ENCODE measurements at regions not wholly inside any gene's neighbourhood (a gene's known extent, or its start where the extent isn't known, plus 50 kb on each side); places are given as distances from the start of the nearest gene placed in this dataset.
A peak's percentile ranks its signal among the peaks of the same experiment; 100 is the strongest.
"Not testable (repeated sequence)": the region's sequence is repeated elsewhere in the genome, so short reads cannot be mapped to it uniquely, and the experiment has no call there.

DNA sequence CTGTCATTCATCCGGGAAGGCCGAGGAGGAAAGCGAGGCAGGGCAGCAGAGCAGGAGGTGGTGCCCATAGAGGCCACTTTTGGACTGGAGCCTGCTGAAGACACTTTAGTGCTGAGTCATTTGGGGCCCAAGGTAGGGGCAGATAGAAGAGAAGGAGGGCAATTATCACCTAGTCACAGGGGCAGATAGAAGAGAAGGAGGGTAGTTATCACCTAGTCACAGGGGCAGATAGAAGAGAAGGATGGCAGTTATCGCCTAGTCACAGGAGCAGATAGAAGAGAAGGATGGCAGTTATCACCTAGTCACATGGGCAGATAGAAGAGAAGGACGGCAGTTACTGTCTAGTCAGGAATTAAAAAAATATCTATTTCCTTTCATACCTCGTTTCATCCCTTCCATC is 1372.6 kb downstream of the FOXD4L5 start:
- intact Hi-C loops (cut with DNase I): not testable (repeated sequence)
- 60 to 74% (median 71%) methylated on average over 6 of the region's 6 CpGs for WGBS, 3 donors

DNA sequence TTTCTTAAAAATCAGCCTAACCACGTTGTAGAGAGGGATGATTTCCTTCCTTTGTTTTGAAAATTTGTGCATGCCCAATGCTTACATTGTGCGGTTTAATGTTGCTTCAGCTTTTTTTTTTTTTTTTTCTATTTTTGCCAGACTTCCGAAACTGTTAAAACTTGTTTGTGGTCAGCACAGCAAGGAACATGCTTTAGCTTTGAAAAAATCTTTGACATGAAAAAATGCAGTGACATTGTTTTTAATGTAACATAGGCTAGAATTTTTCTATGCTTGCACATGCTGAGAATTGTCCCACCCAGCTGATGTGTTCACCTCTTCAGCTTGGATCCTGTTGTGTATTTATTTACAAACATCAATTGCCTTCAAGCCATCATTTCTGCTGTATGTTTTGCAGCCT is 1375.9 kb downstream of the FOXD4L5 start:
- H3K4me1 ChIP-seq (ENCODE audit: insufficient read depth); DNase-seq; intact Hi-C loops (cut with DNase I); H3K4me3 ChIP-seq; H3K27ac ChIP-seq; H3K9me3 ChIP-seq; H3K27me3 ChIP-seq; H3K36me3 ChIP-seq: not testable (repeated sequence)
- WGBS, 3 donors: 54 to 59% (median 58%) methylated on average over 3 of the region's 3 CpGs

More for the DNA sequence above, 1372.6 kb downstream of the FOXD4L5 start:
- not testable (repeated sequence) for H3K27me3 ChIP-seq; H3K9me3 ChIP-seq; DNase-seq; H3K27ac ChIP-seq; H3K4me1 ChIP-seq (ENCODE audit: insufficient read depth); H3K36me3 ChIP-seq; H3K4me3 ChIP-seq

GRCh38 chr9:63899637-63900190 is 1385.3 kb downstream of the FOXD4L5 start:
- H3K27me3 ChIP-seq; H3K9me3 ChIP-seq; H3K4me3 ChIP-seq; H3K27ac ChIP-seq; H3K4me1 ChIP-seq (ENCODE audit: insufficient read depth); intact Hi-C loops (cut with DNase I); H3K36me3 ChIP-seq: not testable (repeated sequence)
- WGBS, 3 donors: 76 to 80% (median 79%) methylated on average over 11 to 16 of the region's 16 CpGs
- peak in 1 of 5 donors; percentile 7 for DNase-seq

DNA sequence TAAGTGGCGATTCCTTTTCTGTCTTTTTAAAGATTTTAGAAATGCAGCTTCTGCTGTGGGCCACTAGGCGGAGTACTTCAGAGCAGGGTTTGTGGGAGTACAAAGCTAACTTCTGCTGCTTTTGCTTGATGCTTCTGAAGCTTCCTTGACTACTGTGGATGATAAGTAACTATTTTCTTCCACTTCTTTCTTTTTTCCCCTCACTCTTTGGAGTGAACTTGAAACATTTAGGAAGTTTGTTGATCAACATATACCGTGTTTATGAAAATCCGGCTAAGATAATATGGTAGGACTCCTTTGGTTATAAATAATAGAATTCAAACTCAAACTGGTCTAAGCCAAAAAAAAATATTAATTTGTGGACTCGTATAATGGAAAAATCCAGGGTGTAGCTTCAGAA is 1403.6 kb downstream of the FOXD4L5 start:
- DNase-seq; intact Hi-C loops (cut with DNase I); H3K9me3 ChIP-seq; H3K36me3 ChIP-seq; H3K27me3 ChIP-seq; H3K4me3 ChIP-seq; H3K27ac ChIP-seq; H3K4me1 ChIP-seq (ENCODE audit: insufficient read depth): not testable (repeated sequence)
- 52 to 68% (median 65%) methylated on average over 4 to 5 of the region's 5 CpGs for WGBS, 3 donors

DNA sequence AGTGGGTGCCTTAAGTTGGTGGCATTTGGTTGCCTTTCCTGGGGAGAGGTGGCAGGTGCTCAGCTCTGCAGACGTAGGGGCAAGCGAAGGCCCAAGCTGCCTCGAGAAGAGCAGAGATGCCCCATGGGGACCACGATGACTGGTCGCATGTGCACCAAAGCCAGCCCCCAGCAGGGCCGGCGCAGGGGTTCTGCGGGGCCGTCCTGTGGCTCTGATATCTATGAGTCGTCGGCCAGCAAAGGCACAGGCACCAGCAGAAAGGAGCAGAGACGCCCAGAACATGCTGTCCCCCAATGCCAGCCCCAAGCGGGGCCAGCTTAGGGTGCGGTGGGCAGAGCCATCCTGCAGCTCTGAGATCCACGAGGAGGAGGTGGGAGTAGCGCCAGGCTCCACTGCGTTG is 1408.6 kb downstream of the FOXD4L5 start:
- intact Hi-C loops (cut with DNase I); H3K9me3 ChIP-seq; H3K4me3 ChIP-seq; H3K27ac ChIP-seq; H3K27me3 ChIP-seq; H3K4me1 ChIP-seq (ENCODE audit: insufficient read depth); H3K36me3 ChIP-seq; DNase-seq: not testable (repeated sequence)
- 80 to 84% (median 80%) methylated on average over 8 to 13 of the region's 17 CpGs for WGBS, 3 donors

- H3K9me3 ChIP-seq: no peaks in the 10 kb centered on the region
- intact Hi-C loops (cut with DNase I): no loop called here
- TF ChIP-seq CTCF (IDR thresholded peaks at IDR 0.05): no peak
- no peak for TF ChIP-seq EP300 (IDR thresholded peaks at IDR 0.05)
- TF ChIP-seq POLR2A (IDR thresholded peaks at IDR 0.05): no peak
- H3K27me3 ChIP-seq: no peaks in the 10 kb centered on the region
- H3K4me1 ChIP-seq (ENCODE audit: insufficient read depth): no peaks in the 10 kb centered on the region
- DNase-seq: peak in 3 of 5 donors; percentile 43 to 62 (median 48)
- no peak overlapping the region for H3K27ac ChIP-seq
- no peak overlapping the region for H3K4me3 ChIP-seq
- WGBS, 3 donors: 38 to 51% (median 48%) methylated on average over 46 to 52 of the region's 52 CpGs
- H3K36me3 ChIP-seq: no peaks in the 10 kb centered on the region
Measured at GRCh38 chr9:63859475-63860215, 1425.4 kb downstream of the FOXD4L5 start.

- peak in 1 of 5 donors; percentile 13 for DNase-seq
- not testable (repeated sequence) for H3K4me3 ChIP-seq
- 34 to 52% (median 42%) methylated on average over 23 to 24 of the region's 24 CpGs for WGBS, 3 donors
Measured at GRCh38 chr9:63859090-63859474, 1425.9 kb downstream of the FOXD4L5 start.

DNA sequence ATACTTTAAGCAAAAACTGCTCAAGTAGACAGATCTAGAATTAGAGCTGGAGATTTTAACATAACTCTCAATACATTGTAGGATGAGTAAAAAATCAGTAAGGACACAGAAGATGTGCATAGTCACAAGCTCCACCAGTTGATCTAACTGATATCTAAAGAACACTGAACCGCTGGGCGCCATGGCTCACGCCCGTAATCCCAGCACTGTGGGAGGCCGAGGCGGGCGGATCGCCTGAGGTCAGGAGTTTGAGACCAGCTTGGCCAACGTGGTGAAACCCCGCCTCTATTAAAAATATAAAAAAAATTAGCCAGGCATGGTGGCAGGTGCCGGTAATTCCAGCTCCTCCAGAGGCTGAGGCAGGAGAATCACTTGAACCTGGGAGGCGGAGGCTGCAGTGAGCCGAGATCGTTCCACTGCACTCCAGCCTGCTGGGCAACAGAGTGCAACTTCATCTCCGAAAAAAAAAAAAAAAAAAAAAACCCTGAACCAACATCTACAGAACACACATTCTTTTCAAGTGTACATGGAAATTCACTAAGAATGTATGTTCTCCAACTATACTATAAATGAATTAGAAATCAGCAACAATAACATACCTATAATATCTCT is 1431.8 kb downstream of the FOXD4L5 start:
- H3K27ac ChIP-seq; H3K4me3 ChIP-seq; H3K36me3 ChIP-seq; DNase-seq; H3K9me3 ChIP-seq; H3K27me3 ChIP-seq; H3K4me1 ChIP-seq (ENCODE audit: insufficient read depth); intact Hi-C loops (cut with DNase I): not testable (repeated sequence)
- WGBS, 3 donors: 87 to 89% (median 88%) methylated on average over 15 of the region's 15 CpGs

More at GRCh38 chr9:63859090-63859474, 1425.9 kb downstream of the FOXD4L5 start:
- H3K27me3 ChIP-seq; H3K4me1 ChIP-seq (ENCODE audit: insufficient read depth); H3K9me3 ChIP-seq; intact Hi-C loops (cut with DNase I); H3K36me3 ChIP-seq; H3K27ac ChIP-seq: not testable (repeated sequence)

DNA sequence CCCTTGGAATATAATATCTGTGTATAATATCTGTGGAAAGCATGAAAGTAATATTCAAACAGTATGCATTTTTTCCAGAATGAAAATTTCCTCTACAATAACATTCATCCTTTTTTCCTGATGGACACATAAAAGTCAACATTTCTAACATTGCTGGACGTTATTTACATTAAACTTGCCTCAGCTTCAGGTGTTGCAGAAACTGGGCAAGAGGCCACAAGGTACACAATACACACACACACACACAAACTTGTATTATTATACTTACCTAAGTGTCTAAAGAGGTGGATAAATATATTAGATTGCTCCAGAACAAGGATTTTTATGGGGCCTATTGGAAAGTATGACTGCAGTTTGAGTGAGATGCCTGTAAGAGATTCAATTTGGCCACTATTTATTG is 1460.2 kb downstream of the FOXD4L5 start:
- H3K4me3 ChIP-seq; DNase-seq; H3K9me3 ChIP-seq; H3K36me3 ChIP-seq; H3K27ac ChIP-seq; H3K4me1 ChIP-seq (ENCODE audit: insufficient read depth); intact Hi-C loops (cut with DNase I); H3K27me3 ChIP-seq: not testable (repeated sequence)
- WGBS, 3 donors: 14 to 22% (median 17%) methylated on average over 1 of the region's 1 CpG

DNA sequence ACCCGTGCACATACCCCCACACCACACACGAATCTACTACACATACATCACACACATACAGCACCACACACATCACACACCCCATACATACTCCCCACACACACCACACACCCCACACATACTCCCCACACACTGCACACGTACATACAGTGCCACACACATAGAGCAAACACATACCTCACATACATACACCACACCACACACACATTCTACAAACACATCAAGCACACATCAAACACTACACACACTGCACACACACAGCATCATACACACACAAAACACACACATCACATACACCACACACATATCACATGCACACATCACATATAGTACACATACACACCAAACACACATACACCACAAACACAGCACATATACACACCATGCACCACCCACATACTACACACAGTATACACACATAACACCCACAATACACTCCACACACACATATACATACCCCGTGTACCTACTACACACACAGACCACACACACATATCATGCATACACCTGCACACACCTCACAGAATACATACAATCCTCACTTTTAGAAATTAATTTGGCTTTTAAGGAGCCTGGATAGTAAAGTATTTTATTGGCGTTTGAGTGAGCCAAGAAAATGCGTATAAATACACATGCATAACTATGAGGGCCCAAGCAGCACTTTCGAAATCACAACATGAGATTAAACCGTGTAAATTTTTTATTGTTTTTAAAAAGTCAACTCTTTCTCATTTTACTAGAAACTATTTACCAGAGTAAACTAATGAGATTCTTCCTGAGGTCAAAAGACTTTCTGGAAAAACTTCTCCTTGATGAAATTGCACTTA is 1461.4 kb downstream of the FOXD4L5 start:
- H3K36me3 ChIP-seq; H3K27me3 ChIP-seq; DNase-seq; H3K4me3 ChIP-seq; H3K9me3 ChIP-seq; intact Hi-C loops (cut with DNase I); H3K4me1 ChIP-seq (ENCODE audit: insufficient read depth); H3K27ac ChIP-seq: not testable (repeated sequence)
- WGBS, 3 donors: 47 to 56% (median 52%) methylated on average over 8 of the region's 8 CpGs
